K562 (cell line): ENCODE measurements at regions not wholly inside any gene's neighbourhood (a gene's known extent, or its start where the extent isn't known, plus 50 kb on each side); places are given as distances from the start of the nearest gene placed in this dataset.

ENCODE experiments used
- ATAC-seq: fragments of 200-7000 bp; cut with Tn5 transposase; 3 replicates; pipeline ENCODE4 v1.9.1; 2020; ENCODE audit warnings: moderate library complexity
- BruUV-seq: library from RNA; stranded (reverse); fragments of 400-500 nt; replicated peaks from 2 replicates; lab custom pipeline; 2021; lab: Mats Ljungman, UMichigan
- CTCF ChIA-PET: fragments of 300-600 bp; formaldehyde crosslinking; extraction: SDS; loops from one replicate; lab custom pipeline; 2021; ENCODE audit warnings: low intra/inter-chr PET ratio; lab: Yijun Ruan, JAX
- POLR2A ChIA-PET: fragments of 300-600, 350-650 bp; sonication (Branson Sonifier 250); formaldehyde crosslinking; extraction: SDS; loops from one replicate; lab custom pipeline; 2021; ENCODE audit warnings: antibody characterized with exemption, inconsistent platforms; lab: Yijun Ruan, JAX
- DNase-seq, 4 experiments: peaks; one replicate each; pipeline versions ENCODE4 v3.0.0 to v3.0.0-alpha.2; 2011 to 2018; ENCODE audit warnings: low spot score in 3 of 4, mixed read lengths in 3 of 4; ENCODE audit errors: extremely low read depth in 1 of 4
- FAIRE-seq: peaks from 2 replicates; lab custom pipeline; 2011; peaks lifted over from hg19 to GRCh38; lab: Jason Lieb, UNC
- H2AFZ ChIP-seq: 2 replicates; pipeline ENCODE4 v1.6.0; 2011; ENCODE audit warnings: low read depth, low read length, control low read depth, inconsistent platforms
- H3K27ac ChIP-seq: fragments of 200-600 bp; 3 replicates; pipeline ENCODE4 v1.8.0; 2011; ENCODE audit warnings: low read depth, mild to moderate bottlenecking, control low read depth, inconsistent platforms, low read length, moderate library complexity, mixed read lengths; ENCODE audit errors: extremely low read depth
- H3K27me3 ChIP-seq, 2 experiments: fragments of 300-600 bp in 1 of 2; 2 replicates in 1 of 2; 3 replicates in 1 of 2; pipeline versions ENCODE4 v1.6.0 to v1.8.0; 2011; ENCODE audit warnings: inconsistent platforms in 2 of 2, low read length in 2 of 2, mild to moderate bottlenecking in 1 of 2, mixed read lengths in 1 of 2, moderate library complexity in 1 of 2; ENCODE audit not compliant: control insufficient read depth in 2 of 2, insufficient read depth in 2 of 2
- H3K36me3 ChIP-seq: fragments of 300-600 bp; 3 replicates; pipeline ENCODE4 v1.8.0; 2011; ENCODE audit warnings: mild to moderate bottlenecking, low read length, inconsistent platforms; ENCODE audit not compliant: control insufficient read depth, insufficient read depth
- H3K4me1 ChIP-seq, 2 experiments: fragments of 200-600 bp in 1 of 2; replicated peaks in 1 of 2; 2 replicates in 1 of 2; 3 replicates in 1 of 2; pipeline versions ENCODE4 v1.5.1 to v1.8.0; 2011; ENCODE audit warnings: inconsistent platforms in 2 of 2, low read length in 2 of 2, mild to moderate bottlenecking in 1 of 2, mixed read lengths in 1 of 2, moderate library complexity in 1 of 2; ENCODE audit not compliant: control insufficient read depth in 2 of 2, insufficient read depth in 2 of 2
- H3K4me2 ChIP-seq: 2 replicates; pipeline ENCODE4 v1.6.1; 2011; ENCODE audit warnings: low read length, control low read depth, inconsistent platforms, mixed read lengths; ENCODE audit not compliant: insufficient read depth
- H3K4me3 ChIP-seq: fragments of 200-600 bp; sonication (generic), shearing (Covaris generic); 2 replicates; pipeline ENCODE4 v1.5.1; 2016; ENCODE audit warnings: control low read depth, inconsistent platforms
- H3K79me2 ChIP-seq: fragments of 200-600 bp; 3 replicates; pipeline ENCODE4 v1.8.0; 2011; ENCODE audit warnings: low read length, inconsistent platforms; ENCODE audit not compliant: control insufficient read depth, insufficient read depth
- H3K9ac ChIP-seq, 2 experiments: 2 replicates each; pipeline versions ENCODE4 v1.6.0 to v1.6.1; 2011; ENCODE audit warnings: low read depth in 2 of 2, low read length in 2 of 2, control low read depth in 1 of 2, inconsistent platforms in 1 of 2, mild to moderate bottlenecking in 1 of 2, mixed read lengths in 1 of 2; ENCODE audit not compliant: insufficient read depth in 1 of 2
- H3K9me1 ChIP-seq: one replicate; pipeline ENCODE4 v1.6.0; 2011; ENCODE audit warnings: inconsistent platforms, mild to moderate bottlenecking, low read length, moderate library complexity; ENCODE audit not compliant: control insufficient read depth, insufficient read depth
- H3K9me3 ChIP-seq: replicated peaks from 2 replicates; pipeline ENCODE4 v1.5.1; 2011; ENCODE audit warnings: low read depth, low read length, inconsistent platforms; ENCODE audit not compliant: control insufficient read depth, insufficient read depth
- H4K20me1 ChIP-seq: replicated peaks from 2 replicates; pipeline ENCODE4 v1.6.1; 2011; ENCODE audit warnings: low read length, inconsistent platforms, mixed read lengths; ENCODE audit not compliant: control insufficient read depth, insufficient read depth
- CEBPB ChIP-seq: fragments of 450-650 bp; IDR thresholded peaks from 2 replicates; pipeline ENCODE4 v1.6.1; 2016; ENCODE audit warnings: missing genetic modification characterization, missing compliant biosample characterization
- CEBPG ChIP-seq, 3 experiments: fragments of 200-800 bp in 1 of 3; sonication (Bioruptor generic) in 1 of 3; sonication (generic) in 1 of 3; formaldehyde crosslinking in 1 of 3; IDR thresholded peaks in 2 of 3; conservative IDR thresholded peaks in 1 of 3; 2 replicates each; pipeline versions ENCODE4 v1.6.1 to v1.8.0; 2016 to 2022; ENCODE audit warnings: missing compliant biosample characterization in 2 of 3, missing genetic modification characterization in 2 of 3, mild to moderate bottlenecking in 1 of 3, missing genetic modification reagents in 1 of 3
- NELFE ChIP-seq: IDR thresholded peaks from 2 replicates; pipeline ENCODE4 v1.6.1; 2011; ENCODE audit warnings: mild to moderate bottlenecking; ENCODE audit not compliant: insufficient read depth, insufficient read length
- PCBP2 ChIP-seq: fragments of 200-400 bp; formaldehyde crosslinking; IDR thresholded peaks from 2 replicates; pipeline ENCODE4 v1.6.1; 2018; ENCODE audit warnings: low read length, low read depth, mild to moderate bottlenecking, moderate library complexity; ENCODE audit not compliant: poor library complexity, severe bottlenecking
- TCFL5 ChIP-seq: fragments of 250-450 bp; sonication (Bioruptor Pico); conservative IDR thresholded peaks from 2 replicates; pipeline ENCODE4 v1.6.1; 2021; ENCODE audit warnings: mild to moderate bottlenecking, moderate library complexity, matching md5 sums
- ZNF224 ChIP-seq: sonication (generic); formaldehyde crosslinking; IDR thresholded peaks from 2 replicates; pipeline ENCODE4 v1.8.0; 2022; ENCODE audit warnings: mild to moderate bottlenecking, missing genetic modification reagents
- in situ Hi-C: fragments of 300-500 bp; cut with MboI; formaldehyde crosslinking; loops from 4 replicates; pipeline ENCODE4 v1.15.0; 2018; ENCODE audit warnings: inconsistent platforms, mixed read lengths
- intact Hi-C: fragments of 100-400 bp; cut with micrococcal nuclease; formaldehyde crosslinking; loops from 2 replicates; pipeline ENCODE4 v1.14.2; 2022

DNA sequence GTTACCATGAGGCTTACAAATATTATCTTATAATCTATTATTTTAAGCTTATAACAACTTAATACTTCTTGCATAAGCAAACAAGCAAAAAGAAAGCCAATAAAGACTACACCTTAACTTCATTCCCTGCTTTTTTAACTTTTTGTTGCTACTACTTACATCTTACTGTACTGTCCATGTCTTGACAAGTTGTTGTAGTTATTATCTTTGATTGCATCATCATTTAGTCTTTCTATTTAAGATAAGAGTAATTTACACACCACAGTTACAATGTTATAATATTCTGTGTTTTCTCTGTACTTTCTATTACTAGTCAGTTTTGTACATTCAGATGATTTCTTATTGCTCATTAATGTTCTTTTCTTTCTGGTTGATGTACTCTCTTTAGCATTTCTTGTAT lies 346.6 kb downstream of the SMARCA1 start:
- intact Hi-C loops = no loop called here
- Histone ChIP-seq H3K9me1 (no peaks in the 10 kb centered on the region), H3K27ac (no peak overlapping the region), H3K79me2 (no peaks in the 10 kb centered on the region), H3K4me1 (no peaks in the 10 kb centered on the region), H3K4me3 (no peak overlapping the region), H3K4me2 (no peak overlapping the region), H3K9ac (no peak overlapping the region), H3K27me3 (no peaks in the 10 kb centered on the region), H3K36me3 (no peaks in the 10 kb centered on the region), H4K20me1 (no peaks in the 10 kb centered on the region), H3K9me3 (no peaks in the 10 kb centered on the region), H2AFZ (no peak overlapping the region)
- FAIRE-seq = no peak
- TF ChIP-seq ZNF224 (no peak), CEBPB (tag) (peak; percentile 33; the same call in 1 of the 2 replicates), PCBP2 (no peak), CEBPG (CRISPR knock-in tag; IDR thresholded peaks at IDR 0.05) (no peak), CEBPG (tag; conservative IDR thresholded peaks at IDR 0.05 in 1 of 2, IDR thresholded peaks at IDR 0.05 in 1 of 2) (peak in 1 of 2 experiments; percentile 55; a peak in 2 of 4 replicates)
- ChIA-PET POLR2A (no interaction called here), CTCF (no interaction called here)
- in situ Hi-C loops = no loop called here
- no peak for DNase-seq
- BruUV-seq = no TSS peak
- ATAC-seq = no peak

DNA sequence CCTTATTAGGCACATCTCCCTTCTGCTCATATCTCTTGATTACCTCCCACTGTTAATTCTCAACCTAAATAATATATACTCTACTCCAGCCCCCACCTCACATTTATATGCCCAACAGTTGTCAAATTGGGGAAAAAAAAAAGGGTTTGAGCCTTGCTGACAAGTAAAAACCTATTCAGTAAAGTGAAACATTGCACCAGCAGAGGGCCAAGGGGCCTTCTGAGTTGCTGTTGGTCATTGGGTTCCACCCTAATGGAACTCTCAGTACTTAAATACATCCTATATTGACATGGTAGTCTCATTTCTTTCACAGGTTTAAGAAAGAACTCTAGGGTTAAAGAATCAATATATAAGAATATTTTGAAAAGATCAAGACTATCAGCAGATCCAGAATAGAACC lies 362.2 kb downstream of the SMARCA1 start:
- FAIRE-seq (no peak), ATAC-seq (no peak), DNase-seq (no peak)
- in situ Hi-C loops = no loop called here
- Histone ChIP-seq H3K79me2 (no peaks in the 10 kb centered on the region), H3K27ac (no peak overlapping the region), H4K20me1 (no peaks in the 10 kb centered on the region), H3K27me3 (no peaks in the 10 kb centered on the region), H2AFZ (no peak overlapping the region), H3K36me3 (no peaks in the 10 kb centered on the region), H3K9ac (no peak overlapping the region), H3K4me2 (no peak overlapping the region), H3K4me1 (no peaks in the 10 kb centered on the region), H3K9me1 (no peaks in the 10 kb centered on the region), H3K9me3 (no peaks in the 10 kb centered on the region), H3K4me3 (no peak overlapping the region)
- TF ChIP-seq TCFL5 (CRISPR knock-in tag) (no peak), NELFE (no peak)
- intact Hi-C loops = no loop called here
- CTCF ChIA-PET = no interaction called here
- POLR2A ChIA-PET = no interaction called here
- BruUV-seq = no TSS peak
